ENCODE measurements at regions not wholly inside any gene's neighbourhood (a gene's known extent, or its start where the extent isn't known, plus 50 kb on each side); places are given as distances from the start of the nearest gene placed in this dataset.

- no peak for TF ChIP-seq CTCF (IDR thresholded peaks at IDR 0.05)
- no peak for TF ChIP-seq POLR2A (IDR thresholded peaks at IDR 0.05)
- TF ChIP-seq POLR2AphosphoS5 (IDR thresholded peaks at IDR 0.05) = no peak
Measured at GRCh38 chrX:85622635-85623034, 243.2 kb upstream of the POF1B start.

Measured in prostate gland (tissue), 2 donors.